Liver (tissue), 8 donors: ENCODE measurements at regions not wholly inside any gene's neighbourhood (a gene's known extent, or its start where the extent isn't known, plus 50 kb on each side); places are given as distances from the start of the nearest gene placed in this dataset.

Source experiments
- DNase-seq: peaks from one replicate; pipeline ENCODE4 v3.0.0-alpha.2; 2017; ENCODE audit warnings: low spot score
- H3K27ac ChIP-seq, 2 donors: one replicate each; pipeline ENCODE4 v1.7.0; 2013; ENCODE audit warnings: inconsistent platforms in 2 of 2, low read length in 2 of 2, control low read depth in 1 of 2, low read depth in 1 of 2, mild to moderate bottlenecking in 1 of 2
- H3K27me3 ChIP-seq, 4 donors: one replicate each; pipeline versions ENCODE4 v1.6.1 to v1.7.0; 2013; ENCODE audit warnings: low read length in 3 of 4, inconsistent platforms in 1 of 4, mild to moderate bottlenecking in 1 of 4, moderate library complexity in 1 of 4; ENCODE audit not compliant: control insufficient read depth in 4 of 4, insufficient read depth in 4 of 4
- H3K36me3 ChIP-seq, 4 donors: one replicate each; pipeline versions ENCODE4 v1.6.1 to v1.7.0; 2013; ENCODE audit warnings: low read length in 3 of 4, mild to moderate bottlenecking in 3 of 4, low read depth in 1 of 4, moderate library complexity in 1 of 4; ENCODE audit not compliant: control insufficient read depth in 4 of 4, insufficient read depth in 3 of 4
- H3K4me1 ChIP-seq, 4 donors: one replicate each; pipeline versions ENCODE4 v1.6.1 to v1.7.0; 2013; ENCODE audit warnings: low read length in 3 of 4, mild to moderate bottlenecking in 3 of 4, moderate library complexity in 1 of 4; ENCODE audit not compliant: control insufficient read depth in 4 of 4, insufficient read depth in 4 of 4
- H3K4me3 ChIP-seq, 3 donors: one replicate each; pipeline versions ENCODE4 v1.6.1 to v1.7.0; 2013; ENCODE audit warnings: low read length in 3 of 3, control low read depth in 1 of 3, low read depth in 1 of 3, mild to moderate bottlenecking in 1 of 3
- H3K9ac ChIP-seq, 2 donors: one replicate each; pipeline ENCODE4 v1.7.0; 2013; ENCODE audit warnings: low read length in 2 of 2, mild to moderate bottlenecking in 2 of 2, moderate library complexity in 2 of 2, control low read depth in 1 of 2, low read depth in 1 of 2
- H3K9me3 ChIP-seq, 4 donors: one replicate each; pipeline versions ENCODE4 v1.6.1 to v1.7.0; 2013; ENCODE audit warnings: low read length in 3 of 4; ENCODE audit not compliant: control insufficient read depth in 4 of 4
- ATF3 ChIP-seq: IDR thresholded peaks from 2 replicates; pipeline ENCODE4 v1.6.1; 2016; ENCODE audit warnings: antibody characterized with exemption
- EGR1 ChIP-seq, 2 donors: IDR thresholded peaks; 2 replicates each; pipeline ENCODE4 v1.6.1; 2016 to 2018; ENCODE audit warnings: antibody characterized with exemption in 2 of 2, low read depth in 2 of 2
- FOXA1 ChIP-seq: IDR thresholded peaks from 2 replicates; pipeline ENCODE4 v1.6.1; 2016; ENCODE audit warnings: antibody characterized with exemption
- FOXA2 ChIP-seq: IDR thresholded peaks from 2 replicates; pipeline ENCODE4 v1.6.1; 2016; ENCODE audit warnings: antibody characterized with exemption
- GABPA ChIP-seq, 2 donors: IDR thresholded peaks in 1 of 2; conservative IDR thresholded peaks in 1 of 2; 2 replicates each; pipeline ENCODE4 v1.6.1; 2016; ENCODE audit warnings: antibody characterized with exemption in 2 of 2, mild to moderate bottlenecking in 1 of 2, moderate library complexity in 1 of 2
- HNF4A ChIP-seq, 2 donors: conservative IDR thresholded peaks; 2 replicates each; pipeline ENCODE4 v1.6.1; 2016; ENCODE audit warnings: antibody characterized with exemption in 2 of 2, mild to moderate bottlenecking in 2 of 2
- JUND ChIP-seq, 2 donors: IDR thresholded peaks; 2 replicates each; pipeline ENCODE4 v1.6.1; 2016; ENCODE audit warnings: antibody characterized with exemption in 2 of 2
- RAD21 ChIP-seq, 2 donors: IDR thresholded peaks; 2 replicates each; pipeline ENCODE4 v1.6.1; 2016; ENCODE audit warnings: antibody characterized with exemption in 2 of 2, mild to moderate bottlenecking in 2 of 2
- REST ChIP-seq: IDR thresholded peaks from 2 replicates; pipeline ENCODE4 v1.6.1; 2016; ENCODE audit warnings: antibody characterized with exemption, mild to moderate bottlenecking
- RXRA ChIP-seq, 2 donors: IDR thresholded peaks; 2 replicates each; pipeline ENCODE4 v1.6.1; 2017 to 2018; ENCODE audit warnings: antibody characterized with exemption in 2 of 2, mild to moderate bottlenecking in 1 of 2
- SP1 ChIP-seq: IDR thresholded peaks from 2 replicates; pipeline ENCODE4 v1.6.1; 2018; ENCODE audit warnings: antibody characterized with exemption, mild to moderate bottlenecking
- TAF1 ChIP-seq: conservative IDR thresholded peaks from 2 replicates; pipeline ENCODE4 v1.6.1; 2016; ENCODE audit warnings: antibody characterized with exemption, mild to moderate bottlenecking
- YY1 ChIP-seq: IDR thresholded peaks from 2 replicates; pipeline ENCODE4 v1.6.1; 2016; ENCODE audit warnings: antibody characterized with exemption, mild to moderate bottlenecking
- ZBTB33 ChIP-seq: IDR thresholded peaks from 2 replicates; pipeline ENCODE4 v1.6.1; 2016; ENCODE audit warnings: antibody characterized with exemption
- WGBS: extraction: QIAGEN DNeasy Blood & Tissue Kit; methylation state at CpG from one replicate; pipeline ENCODE4 v1.1.7; 2013; 5-methylcytosine and 5-hydroxymethylcytosine counted together
- TF ChIP-seq, protein P1 (sequence below): fragments of 150-350 bp; IDR thresholded peaks from 2 replicates; pipeline ENCODE4 v1.5.1; 2017; ENCODE audit warnings: improper control_type of control experiment, low read depth, low read length; ENCODE audit not compliant: missing input control
- donor health status: healthy.
- donor health status: healthy.
- donor health status: healthy.
- donor health status: healthy.
- donor health status: healthy.

GRCh38 chr2:3944071-3944470 lies 240.7 kb downstream of the DCDC2C start (continued):
- TF ChIP-seq GABPA (IDR thresholded peaks at IDR 0.05 in 1 of 2, conservative IDR thresholded peaks at IDR 0.05 in 1 of 2) = no peak
- no peak for TF ChIP-seq RAD21 (IDR thresholded peaks at IDR 0.05)
- TF ChIP-seq FOXA2 = no peak

GRCh38 chr2:3944841-3945240 lies 241.5 kb downstream of the DCDC2C start:
- 82% methylated on average over 3 of the region's 3 CpGs for WGBS
- no peaks in the 10 kb centered on the region for H3K4me1 ChIP-seq
- no peak overlapping the region for H3K4me3 ChIP-seq
- no peaks in the 10 kb centered on the region for H3K36me3 ChIP-seq
- no peaks in the 10 kb centered on the region for H3K27me3 ChIP-seq
- TF ChIP-seq ZBTB33 (no peak), YY1 (no peak), ATF3 (no peak), EGR1 (IDR thresholded peaks at IDR 0.05; ENCODE audit: low read depth in 2 of 2) (no peak), HNF4A (conservative IDR thresholded peaks at IDR 0.05) (no peak), RXRA (IDR thresholded peaks at IDR 0.05) (no peak), REST (no peak), TAF1 (no peak), SP1 (no peak), JUND (IDR thresholded peaks at IDR 0.05) (no peak), FOXA1 (no peak)
- TF ChIP-seq, protein P1, sequence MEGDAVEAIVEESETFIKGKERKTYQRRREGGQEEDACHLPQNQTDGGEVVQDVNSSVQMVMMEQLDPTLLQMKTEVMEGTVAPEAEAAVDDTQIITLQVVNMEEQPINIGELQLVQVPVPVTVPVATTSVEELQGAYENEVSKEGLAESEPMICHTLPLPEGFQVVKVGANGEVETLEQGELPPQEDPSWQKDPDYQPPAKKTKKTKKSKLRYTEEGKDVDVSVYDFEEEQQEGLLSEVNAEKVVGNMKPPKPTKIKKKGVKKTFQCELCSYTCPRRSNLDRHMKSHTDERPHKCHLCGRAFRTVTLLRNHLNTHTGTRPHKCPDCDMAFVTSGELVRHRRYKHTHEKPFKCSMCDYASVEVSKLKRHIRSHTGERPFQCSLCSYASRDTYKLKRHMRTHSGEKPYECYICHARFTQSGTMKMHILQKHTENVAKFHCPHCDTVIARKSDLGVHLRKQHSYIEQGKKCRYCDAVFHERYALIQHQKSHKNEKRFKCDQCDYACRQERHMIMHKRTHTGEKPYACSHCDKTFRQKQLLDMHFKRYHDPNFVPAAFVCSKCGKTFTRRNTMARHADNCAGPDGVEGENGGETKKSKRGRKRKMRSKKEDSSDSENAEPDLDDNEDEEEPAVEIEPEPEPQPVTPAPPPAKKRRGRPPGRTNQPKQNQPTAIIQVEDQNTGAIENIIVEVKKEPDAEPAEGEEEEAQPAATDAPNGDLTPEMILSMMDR = no peak
- H3K9me3 ChIP-seq = no peaks in the 10 kb centered on the region
- no peak for DNase-seq
- H3K27ac ChIP-seq = no peak overlapping the region
- H3K9ac ChIP-seq = no peak overlapping the region

GRCh38 chr2:3948191-3948590 lies 244.8 kb downstream of the DCDC2C start:
- TF ChIP-seq EGR1 (IDR thresholded peaks at IDR 0.05; ENCODE audit: low read depth in 2 of 2) = no peak
- Histone ChIP-seq H3K27me3 (no peaks in the 10 kb centered on the region), H3K27ac (no peak overlapping the region), H3K36me3 (no peaks in the 10 kb centered on the region), H3K4me3 (no peak overlapping the region), H3K9ac (no peak overlapping the region), H3K4me1 (no peaks in the 10 kb centered on the region), H3K9me3 (peaks cover 0 to 4% (median 0%) of the 10 kb centered on the region in 4 donors)
- no peak for DNase-seq
- 60% methylated on average over 7 of the region's 7 CpGs for WGBS
